ENCODE measurements at regions not wholly inside any gene's neighbourhood (a gene's known extent, or its start where the extent isn't known, plus 50 kb on each side); places are given as distances from the start of the nearest gene placed in this dataset.
"Not testable (repeated sequence)": the region's sequence is repeated elsewhere in the genome, so short reads cannot be mapped to it uniquely, and the experiment has no call there.

DNA sequence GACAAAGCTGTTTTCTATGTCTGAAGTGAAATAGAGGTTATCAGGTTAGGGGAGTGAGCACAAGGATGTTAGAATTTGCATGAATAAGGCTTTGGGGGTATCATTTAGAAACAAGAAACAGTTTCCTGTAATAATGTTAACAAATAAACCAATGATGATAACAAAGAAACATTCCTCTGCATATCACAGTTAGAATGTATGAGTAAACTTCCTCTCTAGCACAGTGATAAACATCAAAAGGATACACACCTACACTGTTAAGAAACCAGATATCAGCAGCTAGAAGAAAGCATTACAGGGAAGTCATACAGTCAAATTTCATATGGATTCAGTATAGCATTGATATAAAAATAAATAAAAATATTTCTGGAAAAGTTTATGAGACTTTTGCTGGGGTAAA lies 340.0 kb upstream of the MAGEB16 start:
- no peaks in the 10 kb centered on the region for H3K36me3 ChIP-seq (ENCODE audit: control insufficient read depth, insufficient read depth, low read length)
- no peaks in the 10 kb centered on the region for H3K9me3 ChIP-seq (ENCODE audit: control insufficient read depth, low read depth, low read length)
- no peak for DNase-seq
- no peak overlapping the region for H3K4me3 ChIP-seq (ENCODE audit: low read length)
- no peaks in the 10 kb centered on the region for H3K4me1 ChIP-seq (ENCODE audit: control insufficient read depth, insufficient read depth, low read length)
- H3K27me3 ChIP-seq (ENCODE audit: control insufficient read depth, insufficient read depth, low read length), result no peaks in the 10 kb centered on the region
- no peak overlapping the region for H3K27ac ChIP-seq (ENCODE audit: low read length)

- H3K4me1 ChIP-seq (ENCODE audit: control insufficient read depth, insufficient read depth, low read length), result no peaks in the 10 kb centered on the region
- WGBS (ENCODE audit: insufficient coverage, low lambda C conversion rate), result no CpG with 5 or more reads among the region's 1 CpG
- DNase-seq, result no peak
- no peaks in the 10 kb centered on the region for H3K27me3 ChIP-seq (ENCODE audit: control insufficient read depth, insufficient read depth, low read length)
- H3K9me3 ChIP-seq (ENCODE audit: control insufficient read depth, low read depth, low read length), result no peaks in the 10 kb centered on the region
- H3K36me3 ChIP-seq (ENCODE audit: control insufficient read depth, insufficient read depth, low read length), result no peaks in the 10 kb centered on the region
- no peak overlapping the region for H3K4me3 ChIP-seq (ENCODE audit: low read length)
- no peak overlapping the region for H3K27ac ChIP-seq (ENCODE audit: low read length)
These were observed 337.0 kb upstream of the MAGEB16 start for GRCh38 chrX:35461164-35461563.

DNA sequence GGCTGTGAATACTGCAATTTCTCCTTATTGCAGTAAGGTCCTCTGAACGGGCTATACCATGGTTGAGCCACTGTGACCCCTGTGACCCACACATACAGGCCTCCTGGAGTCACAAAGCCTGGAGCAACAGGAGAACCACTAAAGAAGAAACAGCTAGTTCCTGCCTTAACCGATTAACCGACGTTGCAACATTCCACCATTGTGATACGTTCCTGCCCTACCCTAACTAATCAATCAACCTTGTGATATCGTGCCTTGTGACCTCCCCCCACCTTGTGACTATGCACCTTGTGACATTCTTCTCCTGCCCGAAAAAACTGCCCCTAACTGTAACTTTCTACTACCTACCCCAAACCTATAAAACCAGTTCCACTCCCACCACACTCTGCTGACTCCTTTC lies 301.5 kb upstream of the MAGEB16 start:
- DNase-seq; H3K4me1 ChIP-seq (ENCODE audit: control insufficient read depth, insufficient read depth, low read length): not testable (repeated sequence)
- no CpG with 5 or more reads among the region's 7 CpGs for WGBS (ENCODE audit: insufficient coverage, low lambda C conversion rate)

GRCh38 chrX:35497453-35497852 lies 300.7 kb upstream of the MAGEB16 start:
- H3K27me3 ChIP-seq (ENCODE audit: control insufficient read depth, insufficient read depth, low read length); H3K36me3 ChIP-seq (ENCODE audit: control insufficient read depth, insufficient read depth, low read length); H3K4me3 ChIP-seq (ENCODE audit: low read length); H3K27ac ChIP-seq (ENCODE audit: low read length); H3K9me3 ChIP-seq (ENCODE audit: control insufficient read depth, low read depth, low read length); DNase-seq; H3K4me1 ChIP-seq (ENCODE audit: control insufficient read depth, insufficient read depth, low read length): not testable (repeated sequence)
- WGBS (ENCODE audit: insufficient coverage, low lambda C conversion rate), result no CpG with 5 or more reads among the region's 7 CpGs

More for the DNA sequence above, 301.5 kb upstream of the MAGEB16 start:
- H3K4me3 ChIP-seq (ENCODE audit: low read length); H3K9me3 ChIP-seq (ENCODE audit: control insufficient read depth, low read depth, low read length); H3K27ac ChIP-seq (ENCODE audit: low read length); H3K27me3 ChIP-seq (ENCODE audit: control insufficient read depth, insufficient read depth, low read length); H3K36me3 ChIP-seq (ENCODE audit: control insufficient read depth, insufficient read depth, low read length): not testable (repeated sequence)

DNA sequence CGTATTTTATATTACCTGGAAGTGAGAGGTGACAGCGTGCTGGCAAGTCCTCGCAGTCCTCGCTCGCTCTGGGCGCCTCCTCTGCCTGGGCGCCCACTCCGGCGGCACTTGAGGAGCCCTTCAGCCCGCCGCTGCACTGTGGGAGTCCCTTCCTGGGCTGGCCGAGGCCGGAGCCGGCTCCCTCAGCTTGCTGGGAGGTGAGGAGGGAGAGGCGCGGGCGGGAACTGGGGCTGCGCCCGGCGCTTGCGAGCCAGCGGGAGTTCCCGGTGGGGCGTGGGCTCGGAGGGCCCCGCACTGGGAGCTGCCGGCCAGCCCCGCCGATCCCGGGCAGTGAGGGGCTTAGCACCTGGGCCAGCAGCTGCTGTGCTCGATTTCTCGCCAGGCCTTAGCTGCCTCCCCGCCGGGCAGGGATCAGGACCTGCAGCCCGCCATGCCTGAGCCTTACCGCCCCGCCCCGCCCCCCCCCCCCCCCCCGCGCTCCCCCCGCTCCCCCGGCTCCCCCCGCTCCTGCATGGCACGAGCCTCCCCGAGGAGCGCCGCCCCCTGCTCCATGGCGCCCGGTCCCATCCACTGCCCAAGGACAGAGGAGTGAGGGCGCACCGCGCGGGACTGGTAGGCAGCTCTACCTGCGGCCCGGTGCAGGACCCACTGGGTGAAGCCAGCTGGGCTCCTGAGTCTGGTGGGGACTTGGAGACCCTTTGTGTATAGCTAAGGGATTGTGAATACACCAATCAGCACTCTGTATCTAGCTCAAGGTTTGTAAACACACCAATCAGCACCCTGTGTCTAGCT lies 298.9 kb upstream of the MAGEB16 start:
- Histone ChIP-seq H3K27me3 (ENCODE audit: control insufficient read depth, insufficient read depth, low read length) (no peaks in the 10 kb centered on the region), H3K9me3 (ENCODE audit: control insufficient read depth, low read depth, low read length) (peaks cover 2% of the 10 kb centered on the region), H3K36me3 (ENCODE audit: control insufficient read depth, insufficient read depth, low read length) (no peaks in the 10 kb centered on the region), H3K4me1 (ENCODE audit: control insufficient read depth, insufficient read depth, low read length) (no peaks in the 10 kb centered on the region), H3K27ac (ENCODE audit: low read length) (no peak overlapping the region), H3K4me3 (ENCODE audit: low read length) (no peak overlapping the region)
- no CpG with 5 or more reads among the region's 55 CpGs for WGBS (ENCODE audit: insufficient coverage, low lambda C conversion rate)
- DNase-seq, result no peak

DNA sequence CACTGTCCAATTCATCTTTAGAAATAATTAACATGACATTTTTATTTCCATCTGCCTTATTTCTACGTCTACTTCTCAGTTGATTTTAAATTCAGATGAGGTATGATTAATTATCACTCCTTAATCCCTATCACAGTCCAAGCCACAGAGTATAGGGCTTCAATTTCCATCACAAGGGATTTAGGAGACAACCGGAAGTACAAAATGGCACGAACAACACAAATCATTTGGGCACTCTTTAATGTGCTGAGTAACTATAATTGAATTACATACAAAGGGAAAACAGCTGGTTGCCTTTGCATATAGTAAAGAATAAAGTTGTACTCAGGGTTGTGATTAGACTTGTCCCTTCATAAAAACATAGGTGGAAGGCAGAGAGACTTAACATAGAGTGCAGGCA lies 290.4 kb upstream of the MAGEB16 start:
- Histone ChIP-seq H3K27me3 (ENCODE audit: control insufficient read depth, insufficient read depth, low read length) (no peaks in the 10 kb centered on the region), H3K4me3 (ENCODE audit: low read length) (no peak overlapping the region), H3K27ac (ENCODE audit: low read length) (no peak overlapping the region), H3K9me3 (ENCODE audit: control insufficient read depth, low read depth, low read length) (no peaks in the 10 kb centered on the region), H3K4me1 (ENCODE audit: control insufficient read depth, insufficient read depth, low read length) (no peaks in the 10 kb centered on the region), H3K36me3 (ENCODE audit: control insufficient read depth, insufficient read depth, low read length) (no peaks in the 10 kb centered on the region)
- no CpG with 5 or more reads among the region's 3 CpGs for WGBS (ENCODE audit: insufficient coverage, low lambda C conversion rate)
- no peak for DNase-seq

GRCh38 chrX:35548003-35548402 lies 250.1 kb upstream of the MAGEB16 start:
- H3K4me3 ChIP-seq (ENCODE audit: low read length); H3K9me3 ChIP-seq (ENCODE audit: control insufficient read depth, low read depth, low read length); DNase-seq; H3K27ac ChIP-seq (ENCODE audit: low read length); H3K4me1 ChIP-seq (ENCODE audit: control insufficient read depth, insufficient read depth, low read length); H3K27me3 ChIP-seq (ENCODE audit: control insufficient read depth, insufficient read depth, low read length); H3K36me3 ChIP-seq (ENCODE audit: control insufficient read depth, insufficient read depth, low read length): not testable (repeated sequence)
- no CpG with 5 or more reads among the region's 8 CpGs for WGBS (ENCODE audit: insufficient coverage, low lambda C conversion rate)

DNA sequence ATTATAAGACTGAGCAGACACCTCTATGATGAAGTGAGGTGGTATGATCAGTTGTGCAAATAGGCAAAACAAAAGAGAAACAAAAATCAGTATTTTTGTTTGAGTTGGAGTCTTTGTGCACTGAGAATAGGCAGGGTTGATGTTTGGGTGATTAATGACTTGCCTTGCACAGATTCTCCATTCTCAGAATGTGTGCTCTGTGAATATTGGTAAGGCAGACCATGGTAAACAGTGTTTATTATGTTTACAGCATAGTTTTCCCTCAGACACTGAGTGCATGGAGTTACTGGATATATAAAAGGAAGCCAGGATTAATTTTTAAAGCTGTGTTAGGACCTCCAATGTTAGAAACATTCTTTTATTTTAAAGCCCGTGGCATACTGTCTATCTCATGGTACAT lies 240.2 kb upstream of the MAGEB16 start:
- Histone ChIP-seq H3K4me3 (ENCODE audit: low read length) (no peak overlapping the region), H3K27ac (ENCODE audit: low read length) (no peak overlapping the region), H3K36me3 (ENCODE audit: control insufficient read depth, insufficient read depth, low read length) (no peaks in the 10 kb centered on the region), H3K4me1 (ENCODE audit: control insufficient read depth, insufficient read depth, low read length) (no peaks in the 10 kb centered on the region), H3K9me3 (ENCODE audit: control insufficient read depth, low read depth, low read length) (no peaks in the 10 kb centered on the region), H3K27me3 (ENCODE audit: control insufficient read depth, insufficient read depth, low read length) (no peaks in the 10 kb centered on the region)
- 100% methylated on average over 1 of the region's 1 CpG for WGBS (ENCODE audit: insufficient coverage, low lambda C conversion rate)
- DNase-seq, result no peak

- DNase-seq, result no peak
- H3K27ac ChIP-seq (ENCODE audit: low read length), result no peak overlapping the region
- no CpG with 5 or more reads among the region's 1 CpG for WGBS (ENCODE audit: insufficient coverage, low lambda C conversion rate)
- H3K27me3 ChIP-seq (ENCODE audit: control insufficient read depth, insufficient read depth, low read length), result no peaks in the 10 kb centered on the region
- no peaks in the 10 kb centered on the region for H3K9me3 ChIP-seq (ENCODE audit: control insufficient read depth, low read depth, low read length)
- no peaks in the 10 kb centered on the region for H3K36me3 ChIP-seq (ENCODE audit: control insufficient read depth, insufficient read depth, low read length)
- no peaks in the 10 kb centered on the region for H3K4me1 ChIP-seq (ENCODE audit: control insufficient read depth, insufficient read depth, low read length)
- no peak overlapping the region for H3K4me3 ChIP-seq (ENCODE audit: low read length)
These were observed 236.2 kb upstream of the MAGEB16 start for GRCh38 chrX:35561985-35562384.

DNA sequence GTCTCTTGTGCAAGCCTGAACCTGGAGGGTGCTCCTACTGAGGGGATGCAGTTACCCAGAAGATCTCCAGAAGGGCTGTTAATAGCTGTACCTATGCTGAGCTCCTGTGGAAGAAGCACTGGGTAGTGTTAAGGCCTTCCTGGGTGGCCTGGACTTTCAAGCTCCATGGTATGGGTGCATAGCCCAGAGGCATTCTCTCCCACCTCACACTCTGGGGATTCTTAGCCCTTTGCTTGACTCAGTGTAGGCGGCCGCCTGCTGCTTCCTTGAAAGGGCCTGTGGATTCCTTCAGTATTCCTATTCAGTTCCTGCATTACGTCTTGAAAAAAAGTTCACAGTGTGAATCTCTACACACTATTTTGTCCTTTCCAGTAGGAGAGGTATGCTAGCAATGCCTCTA lies 235.7 kb upstream of the MAGEB16 start:
- no peaks in the 10 kb centered on the region for H3K9me3 ChIP-seq (ENCODE audit: control insufficient read depth, low read depth, low read length)
- H3K4me3 ChIP-seq (ENCODE audit: low read length), result no peak overlapping the region
- H3K27ac ChIP-seq (ENCODE audit: low read length), result no peak overlapping the region
- H3K4me1 ChIP-seq (ENCODE audit: control insufficient read depth, insufficient read depth, low read length), result no peaks in the 10 kb centered on the region
- WGBS (ENCODE audit: insufficient coverage, low lambda C conversion rate), result no CpG with 5 or more reads among the region's 3 CpGs
- no peaks in the 10 kb centered on the region for H3K27me3 ChIP-seq (ENCODE audit: control insufficient read depth, insufficient read depth, low read length)
- H3K36me3 ChIP-seq (ENCODE audit: control insufficient read depth, insufficient read depth, low read length), result no peaks in the 10 kb centered on the region
- DNase-seq, result no peak

DNA sequence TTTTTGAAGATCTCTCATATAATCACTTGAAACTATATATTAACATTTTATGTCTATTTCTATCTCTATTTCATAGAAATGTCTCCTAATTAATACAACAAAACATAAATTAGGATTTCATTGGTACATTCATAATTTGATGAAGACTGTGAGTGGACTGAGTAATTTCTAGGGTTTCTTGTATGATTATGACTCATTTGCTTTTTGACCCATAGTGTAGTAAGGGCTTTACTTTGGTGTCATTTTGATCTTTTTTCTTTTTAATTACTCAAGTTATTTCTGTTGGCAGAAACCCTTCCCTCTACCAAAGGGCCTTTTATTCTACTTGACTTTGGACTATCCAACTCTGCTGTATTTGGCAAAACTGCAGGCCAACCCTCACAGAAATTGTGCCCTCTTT lies 207.9 kb upstream of the MAGEB16 start:
- Histone ChIP-seq H3K36me3 (ENCODE audit: control insufficient read depth, insufficient read depth, low read length) (no peaks in the 10 kb centered on the region), H3K9me3 (ENCODE audit: control insufficient read depth, low read depth, low read length) (no peaks in the 10 kb centered on the region), H3K27ac (ENCODE audit: low read length) (no peak overlapping the region), H3K27me3 (ENCODE audit: control insufficient read depth, insufficient read depth, low read length) (no peaks in the 10 kb centered on the region), H3K4me1 (ENCODE audit: control insufficient read depth, insufficient read depth, low read length) (no peaks in the 10 kb centered on the region), H3K4me3 (ENCODE audit: low read length) (no peak overlapping the region)
- DNase-seq, result no peak
